Astrocyte of the spinal cord (primary cell): ENCODE measurements at regions not wholly inside any gene's neighbourhood (a gene's known extent, or its start where the extent isn't known, plus 50 kb on each side); places are given as distances from the start of the nearest gene placed in this dataset.

Experiments
- DNase-seq: peaks from one replicate; pipeline ENCODE4 v3.0.0; 2011; ENCODE audit warnings: low read depth, low spot score
- H3K4me3 ChIP-seq: 2 replicates; pipeline ENCODE4 v1.5.1; 2011; ENCODE audit warnings: low read depth, mild to moderate bottlenecking, low read length, moderate library complexity
- in situ Hi-C: cut with HindIII; loops from 2 replicates; pipeline ENCODE4 v1.10.0; 2017; ENCODE audit warnings: low sequenced_read_pairs
- TF ChIP-seq, protein P1 (sequence below): IDR thresholded peaks from 2 replicates; pipeline ENCODE4 v1.5.1; 2012; ENCODE audit warnings: low read depth, mild to moderate bottlenecking, low read length, inconsistent platforms

DNA sequence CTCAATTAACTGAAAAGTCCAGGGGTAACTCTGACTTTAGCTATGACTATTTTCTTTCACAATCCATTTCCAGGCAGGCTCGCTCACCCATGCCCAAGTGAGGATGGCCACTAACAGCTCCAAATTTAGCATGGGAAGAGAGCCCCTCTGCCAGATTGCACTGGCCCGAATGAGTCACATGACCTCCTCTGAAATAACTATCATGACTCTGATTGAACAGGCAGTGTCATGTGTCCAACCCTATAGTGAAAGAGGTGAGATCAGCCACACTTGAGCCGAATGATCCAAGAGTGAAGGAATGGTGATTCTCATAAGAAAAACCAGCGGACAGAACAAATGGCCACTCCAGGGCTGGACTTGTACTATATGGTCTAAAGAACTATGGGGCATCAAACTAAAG is 242.3 kb downstream of the NSG2 start:
- TF ChIP-seq, protein P1, sequence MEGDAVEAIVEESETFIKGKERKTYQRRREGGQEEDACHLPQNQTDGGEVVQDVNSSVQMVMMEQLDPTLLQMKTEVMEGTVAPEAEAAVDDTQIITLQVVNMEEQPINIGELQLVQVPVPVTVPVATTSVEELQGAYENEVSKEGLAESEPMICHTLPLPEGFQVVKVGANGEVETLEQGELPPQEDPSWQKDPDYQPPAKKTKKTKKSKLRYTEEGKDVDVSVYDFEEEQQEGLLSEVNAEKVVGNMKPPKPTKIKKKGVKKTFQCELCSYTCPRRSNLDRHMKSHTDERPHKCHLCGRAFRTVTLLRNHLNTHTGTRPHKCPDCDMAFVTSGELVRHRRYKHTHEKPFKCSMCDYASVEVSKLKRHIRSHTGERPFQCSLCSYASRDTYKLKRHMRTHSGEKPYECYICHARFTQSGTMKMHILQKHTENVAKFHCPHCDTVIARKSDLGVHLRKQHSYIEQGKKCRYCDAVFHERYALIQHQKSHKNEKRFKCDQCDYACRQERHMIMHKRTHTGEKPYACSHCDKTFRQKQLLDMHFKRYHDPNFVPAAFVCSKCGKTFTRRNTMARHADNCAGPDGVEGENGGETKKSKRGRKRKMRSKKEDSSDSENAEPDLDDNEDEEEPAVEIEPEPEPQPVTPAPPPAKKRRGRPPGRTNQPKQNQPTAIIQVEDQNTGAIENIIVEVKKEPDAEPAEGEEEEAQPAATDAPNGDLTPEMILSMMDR: no peak
- in situ Hi-C loops: no loop called here

DNA sequence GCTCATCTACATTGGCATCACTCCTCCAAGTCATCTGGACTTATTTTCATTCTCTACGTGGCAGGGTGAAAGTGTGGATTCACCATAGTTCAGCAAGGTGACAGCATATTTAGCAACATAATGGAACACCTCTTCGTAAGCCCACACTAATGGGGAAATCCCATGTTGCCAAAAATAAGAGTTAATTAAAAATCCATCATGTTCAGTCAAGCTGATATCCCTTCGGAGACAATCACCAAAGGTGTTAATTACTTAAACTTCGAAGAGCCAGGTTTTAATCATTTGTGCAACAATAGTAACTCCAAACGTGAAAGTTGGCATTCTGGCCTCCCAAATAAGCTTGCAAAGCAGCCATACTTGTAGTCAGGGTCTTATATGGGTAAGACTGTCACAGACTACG is 242.9 kb downstream of the NSG2 start:
- no peak overlapping the region for H3K4me3 ChIP-seq
- DNase-seq: no peak
- in situ Hi-C loops: no loop called here
- TF ChIP-seq, protein P1: no peak

More for the DNA sequence above, 242.3 kb downstream of the NSG2 start:
- no peak for DNase-seq
- H3K4me3 ChIP-seq: no peak overlapping the region

DNA sequence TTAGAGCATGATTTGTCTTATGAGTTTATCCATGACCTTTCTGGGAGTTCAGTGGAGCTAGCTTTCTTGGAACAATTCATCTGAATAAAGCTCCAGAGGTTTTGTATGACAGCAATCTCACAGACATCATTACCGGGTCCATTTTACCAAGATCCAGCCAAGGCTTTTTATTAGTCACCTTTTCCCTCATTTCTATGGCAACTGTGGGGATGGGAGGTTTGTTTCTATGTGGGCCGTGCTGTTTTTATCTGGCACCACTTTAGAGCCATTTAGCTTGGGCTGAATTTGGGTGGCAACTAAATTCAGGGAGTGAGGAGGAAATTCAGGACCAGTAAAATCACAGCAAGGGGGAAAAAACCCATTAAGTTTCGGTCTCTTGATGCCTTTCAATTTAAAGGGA is 245.7 kb downstream of the NSG2 start:
- no peak for DNase-seq
- H3K4me3 ChIP-seq: no peak overlapping the region
- in situ Hi-C loops: no loop called here
- TF ChIP-seq, protein P1: no peak

GRCh38 chr5:174292348-174292747 is 246.8 kb downstream of the NSG2 start:
- in situ Hi-C loops: no loop called here
- TF ChIP-seq, protein P1: no peak
- no peak for DNase-seq

DNA sequence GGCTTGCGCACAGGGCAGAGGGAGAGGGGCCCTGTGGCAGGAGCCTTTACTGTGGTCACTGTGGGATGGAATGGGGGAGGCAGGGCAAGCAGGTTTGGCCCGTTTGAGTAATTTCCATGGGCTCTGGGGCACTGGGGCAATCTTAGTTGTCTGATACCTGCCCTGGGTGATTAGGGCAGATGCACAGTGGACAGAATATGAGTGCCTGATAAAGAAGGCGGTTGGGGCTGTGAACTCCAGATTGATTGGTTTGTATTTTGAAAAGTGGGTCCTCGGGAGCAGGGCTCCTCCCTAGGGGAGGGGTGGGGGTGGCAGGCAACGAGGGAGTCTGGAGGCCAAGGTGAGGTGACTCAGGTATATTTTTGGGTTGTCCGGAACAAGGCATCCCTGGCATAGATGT is 247.5 kb downstream of the NSG2 start:
- TF ChIP-seq, protein P1: no peak
- no peak overlapping the region for H3K4me3 ChIP-seq
- no peak for DNase-seq
- in situ Hi-C loops: no loop called here

More at GRCh38 chr5:174292348-174292747, 246.8 kb downstream of the NSG2 start:
- H3K4me3 ChIP-seq: no peak overlapping the region

- TF ChIP-seq, protein P1: no peak
- DNase-seq: no peak
- H3K4me3 ChIP-seq: no peak overlapping the region
- in situ Hi-C loops: no loop called here
These were observed 248.0 kb downstream of the NSG2 start for GRCh38 chr5:174293481-174293880.
